Ishikawa (cell line): ENCODE measurements at regions not wholly inside any gene's neighbourhood (a gene's known extent, or its start where the extent isn't known, plus 50 kb on each side); places are given as distances from the start of the nearest gene placed in this dataset.

Experiments
- CEBPB ChIP-seq: IDR thresholded peaks from 2 replicates; pipeline ENCODE4 v1.6.1; 2012
- EP300 ChIP-seq: IDR thresholded peaks from 2 replicates; pipeline ENCODE4 v1.6.1; 2012; ENCODE audit warnings: borderline replicate concordance
- TAF1 ChIP-seq: IDR thresholded peaks from 2 replicates; pipeline ENCODE4 v1.6.1; 2012; ENCODE audit warnings: low read depth, mild to moderate bottlenecking
- TCF12 ChIP-seq: IDR thresholded peaks from 2 replicates; pipeline ENCODE4 v1.6.1; 2012; ENCODE audit warnings: low read depth
- TF ChIP-seq, protein P1 (sequence below): IDR thresholded peaks from 2 replicates; pipeline ENCODE4 v1.6.1; 2012

DNA sequence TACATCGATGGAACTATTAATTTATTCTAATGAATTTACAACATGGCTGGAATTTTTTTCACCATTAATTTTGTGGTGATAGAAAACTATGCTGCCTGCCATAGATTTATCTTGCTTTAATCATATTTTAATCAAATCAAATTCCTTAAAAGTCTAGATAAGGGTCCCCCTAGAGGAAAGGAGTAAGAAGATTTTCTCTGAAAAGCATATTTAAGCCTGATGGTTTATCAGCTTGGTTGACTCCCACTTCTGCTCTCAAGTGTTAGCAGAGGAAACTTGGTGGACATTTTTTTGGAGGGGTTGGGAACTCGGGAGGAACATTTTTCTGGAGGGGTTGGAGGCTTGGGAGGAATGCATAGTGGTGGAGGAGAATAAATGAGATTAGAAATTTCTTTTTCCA, 253.3 kb downstream of the KCNRG start:
- TF ChIP-seq EP300: no peak
- TF ChIP-seq TAF1: no peak
- no peak for TF ChIP-seq TCF12
- TF ChIP-seq, protein P1, sequence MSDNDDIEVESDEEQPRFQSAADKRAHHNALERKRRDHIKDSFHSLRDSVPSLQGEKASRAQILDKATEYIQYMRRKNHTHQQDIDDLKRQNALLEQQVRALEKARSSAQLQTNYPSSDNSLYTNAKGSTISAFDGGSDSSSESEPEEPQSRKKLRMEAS: no peak
- no peak for TF ChIP-seq CEBPB
